PFSK-1 (cell line): ENCODE measurements at regions not wholly inside any gene's neighbourhood (a gene's known extent, or its start where the extent isn't known, plus 50 kb on each side); places are given as distances from the start of the nearest gene placed in this dataset.

Source experiments
- POLR2AphosphoS5 ChIP-seq: IDR thresholded peaks from 2 replicates; pipeline ENCODE4 v1.6.1; 2012; ENCODE audit warnings: low read depth, mild to moderate bottlenecking, control low read depth, low read length, moderate library complexity
- SIN3A ChIP-seq: IDR thresholded peaks from 2 replicates; pipeline ENCODE4 v1.6.1; 2012; ENCODE audit warnings: mild to moderate bottlenecking, low read length, moderate library complexity, borderline replicate concordance; ENCODE audit not compliant: insufficient read depth
- TAF1 ChIP-seq: IDR thresholded peaks from 2 replicates; pipeline ENCODE4 v1.6.1; 2012; ENCODE audit warnings: low read length, control low read depth, borderline replicate concordance; ENCODE audit not compliant: insufficient read depth
- TF ChIP-seq, protein P1 (sequence below), 2 experiments: IDR thresholded peaks; 2 replicates each; pipeline versions ENCODE4 v1.6.1 to v1.8.0; 2011 to 2012; ENCODE audit warnings: low read depth in 2 of 2, low read length in 2 of 2, control low read depth in 1 of 2, inconsistent platforms in 1 of 2, mild to moderate bottlenecking in 1 of 2, moderate library complexity in 1 of 2; ENCODE audit not compliant: insufficient read depth in 1 of 2

GRCh38 chr11:38791346-38791961 is 2193.4 kb upstream of the RAG2 start:
- no peak for TF ChIP-seq TAF1
- TF ChIP-seq POLR2AphosphoS5, result no peak
- no peak for TF ChIP-seq SIN3A
- TF ChIP-seq, protein P1, sequence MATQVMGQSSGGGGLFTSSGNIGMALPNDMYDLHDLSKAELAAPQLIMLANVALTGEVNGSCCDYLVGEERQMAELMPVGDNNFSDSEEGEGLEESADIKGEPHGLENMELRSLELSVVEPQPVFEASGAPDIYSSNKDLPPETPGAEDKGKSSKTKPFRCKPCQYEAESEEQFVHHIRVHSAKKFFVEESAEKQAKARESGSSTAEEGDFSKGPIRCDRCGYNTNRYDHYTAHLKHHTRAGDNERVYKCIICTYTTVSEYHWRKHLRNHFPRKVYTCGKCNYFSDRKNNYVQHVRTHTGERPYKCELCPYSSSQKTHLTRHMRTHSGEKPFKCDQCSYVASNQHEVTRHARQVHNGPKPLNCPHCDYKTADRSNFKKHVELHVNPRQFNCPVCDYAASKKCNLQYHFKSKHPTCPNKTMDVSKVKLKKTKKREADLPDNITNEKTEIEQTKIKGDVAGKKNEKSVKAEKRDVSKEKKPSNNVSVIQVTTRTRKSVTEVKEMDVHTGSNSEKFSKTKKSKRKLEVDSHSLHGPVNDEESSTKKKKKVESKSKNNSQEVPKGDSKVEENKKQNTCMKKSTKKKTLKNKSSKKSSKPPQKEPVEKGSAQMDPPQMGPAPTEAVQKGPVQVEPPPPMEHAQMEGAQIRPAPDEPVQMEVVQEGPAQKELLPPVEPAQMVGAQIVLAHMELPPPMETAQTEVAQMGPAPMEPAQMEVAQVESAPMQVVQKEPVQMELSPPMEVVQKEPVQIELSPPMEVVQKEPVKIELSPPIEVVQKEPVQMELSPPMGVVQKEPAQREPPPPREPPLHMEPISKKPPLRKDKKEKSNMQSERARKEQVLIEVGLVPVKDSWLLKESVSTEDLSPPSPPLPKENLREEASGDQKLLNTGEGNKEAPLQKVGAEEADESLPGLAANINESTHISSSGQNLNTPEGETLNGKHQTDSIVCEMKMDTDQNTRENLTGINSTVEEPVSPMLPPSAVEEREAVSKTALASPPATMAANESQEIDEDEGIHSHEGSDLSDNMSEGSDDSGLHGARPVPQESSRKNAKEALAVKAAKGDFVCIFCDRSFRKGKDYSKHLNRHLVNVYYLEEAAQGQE (IDR thresholded peaks at IDR 0.05; ENCODE audit: insufficient read depth in 1 of 2, low read depth in 2 of 2, low read length in 2 of 2), result no peak
